Endothelial cell of umbilical vein (primary cell): ENCODE measurements at regions not wholly inside any gene's neighbourhood (a gene's known extent, or its start where the extent isn't known, plus 50 kb on each side); places are given as distances from the start of the nearest gene placed in this dataset.

Experiments used
- BruUV-seq: library from RNA; stranded (reverse); fragments of 400-500 nt; replicated peaks from 2 replicates; lab custom pipeline; 2021; lab: Mats Ljungman, UMichigan
- CTCF ChIA-PET: fragments of 300-600, 350-600 bp; sonication (Branson Sonifier 250); formaldehyde crosslinking; loops from one replicate; lab custom pipeline; 2021; ENCODE audit warnings: antibody characterized with exemption, inconsistent platforms; lab: Charles Lee
- POLR2A ChIA-PET: fragments of 300-600, 350-600 bp; sonication (Branson Sonifier 250); formaldehyde crosslinking; loops from one replicate; lab custom pipeline; 2021; ENCODE audit warnings: antibody characterized with exemption, inconsistent platforms; lab: Charles Lee
- DNase-seq: peaks from one replicate; pipeline ENCODE4 v3.0.0-alpha.2; 2011; ENCODE audit warnings: low read depth, low spot score
- FAIRE-seq: peaks from 2 replicates; lab custom pipeline; 2011; peaks lifted over from hg19 to GRCh38; lab: Jason Lieb, UNC
- H2AFZ ChIP-seq: 2 replicates; pipeline ENCODE4 v1.6.0; 2012; ENCODE audit warnings: low read depth, low read length, control low read depth, inconsistent platforms
- H3K27ac ChIP-seq: 2 replicates; pipeline ENCODE4 v1.5.1; 2011; ENCODE audit warnings: low read depth, mild to moderate bottlenecking, control low read depth, low read length, moderate library complexity; ENCODE audit not compliant: insufficient read depth
- H3K27me3 ChIP-seq, 2 experiments: 2 replicates each; pipeline versions ENCODE4 v1.6.0 to v1.6.1; 2011; ENCODE audit warnings: low read length in 2 of 2, mixed read lengths in 1 of 2; ENCODE audit not compliant: control insufficient read depth in 2 of 2, insufficient read depth in 2 of 2
- H3K36me3 ChIP-seq, 2 experiments: 2 replicates in 1 of 2; 3 replicates in 1 of 2; pipeline ENCODE4 v1.5.1; 2011; ENCODE audit warnings: low read length in 2 of 2, mild to moderate bottlenecking in 1 of 2, moderate library complexity in 1 of 2; ENCODE audit not compliant: control insufficient read depth in 2 of 2, insufficient read depth in 2 of 2; ENCODE audit errors: extremely low read depth in 1 of 2
- H3K4me1 ChIP-seq: 3 replicates; pipeline ENCODE4 v1.5.1; 2011; ENCODE audit warnings: mild to moderate bottlenecking, low read length; ENCODE audit not compliant: control insufficient read depth, insufficient read depth; ENCODE audit errors: extremely low read depth
- H3K4me2 ChIP-seq: 2 replicates; pipeline ENCODE4 v1.6.1; 2011; ENCODE audit warnings: low read length, control low read depth, mixed read lengths; ENCODE audit not compliant: insufficient read depth
- H3K4me3 ChIP-seq, 3 experiments: fragments of 200-600 bp in 1 of 3; sonication (generic), shearing (Covaris generic) in 1 of 3; replicated peaks in 1 of 3; 2 replicates each; pipeline ENCODE4 v1.5.1; 2011 to 2016; ENCODE audit warnings: control low read depth in 3 of 3, low read length in 3 of 3, mild to moderate bottlenecking in 2 of 3, inconsistent platforms in 1 of 3, low read depth in 1 of 3, moderate library complexity in 1 of 3; ENCODE audit not compliant: insufficient read depth in 1 of 3
- H3K79me2 ChIP-seq: 2 replicates; pipeline ENCODE4 v1.6.0; 2012; ENCODE audit warnings: low read length, inconsistent platforms; ENCODE audit not compliant: control insufficient read depth, insufficient read depth
- H3K9ac ChIP-seq: replicated peaks from 2 replicates; pipeline ENCODE3; 2011; ENCODE audit warnings: low read length, control low read depth; ENCODE audit not compliant: insufficient read depth; ENCODE audit errors: extremely low read depth
- H3K9me1 ChIP-seq: replicated peaks from 3 replicates; pipeline ENCODE4 v1.6.0; 2011; ENCODE audit warnings: mild to moderate bottlenecking, low read length; ENCODE audit not compliant: control insufficient read depth, insufficient read depth; ENCODE audit errors: extremely low read depth
- H3K9me3 ChIP-seq: replicated peaks from 2 replicates; pipeline ENCODE4 v1.5.1; 2012; ENCODE audit warnings: low read length, inconsistent platforms; ENCODE audit not compliant: control insufficient read depth, insufficient read depth
- H4K20me1 ChIP-seq: replicated peaks from 2 replicates; pipeline ENCODE3; 2011; ENCODE audit warnings: mild to moderate bottlenecking, low read length; ENCODE audit not compliant: control insufficient read depth, insufficient read depth; ENCODE audit errors: extremely low read depth
- EZH2 ChIP-seq: IDR thresholded peaks from 2 replicates; pipeline ENCODE4 v1.6.1; 2012; ENCODE audit warnings: borderline replicate concordance, low read depth, mild to moderate bottlenecking, moderate library complexity, low read length, inconsistent platforms; ENCODE audit not compliant: severe bottlenecking
- FOS ChIP-seq: IDR thresholded peaks from 2 replicates; pipeline ENCODE4 v1.6.1; 2011; ENCODE audit warnings: mild to moderate bottlenecking, low read length, moderate library complexity, borderline replicate concordance; ENCODE audit not compliant: insufficient read depth
- GATA2 ChIP-seq: IDR thresholded peaks from 2 replicates; pipeline ENCODE4 v1.7.0; 2011; ENCODE audit warnings: low read depth, mild to moderate bottlenecking, moderate library complexity, mixed read lengths, low read length; ENCODE audit not compliant: insufficient read length, insufficient read depth
- JUN ChIP-seq: IDR thresholded peaks from 2 replicates; pipeline ENCODE4 v1.6.1; 2011; ENCODE audit warnings: borderline replicate concordance, low read depth; ENCODE audit not compliant: insufficient read length, insufficient read depth
- MYC ChIP-seq: IDR thresholded peaks from one replicate; pipeline ENCODE4 v1.6.1; 2011; ENCODE audit warnings: mild to moderate bottlenecking, low read depth, low read length
- POLR2A ChIP-seq: IDR thresholded peaks from 2 replicates; pipeline ENCODE4 v1.6.1; 2012; ENCODE audit warnings: low read depth, mild to moderate bottlenecking, control low read depth, low read length
- POLR2AphosphoS5 ChIP-seq: IDR thresholded peaks from 2 replicates; pipeline ENCODE4 v1.6.1; 2012; ENCODE audit warnings: low read depth, mild to moderate bottlenecking, control low read depth, low read length, moderate library complexity; ENCODE audit not compliant: insufficient read depth
- dilution Hi-C: fragments of 300-500 bp; cut with MboI; formaldehyde crosslinking; loops from one replicate; pipeline ENCODE4 v1.15.0; 2019; ENCODE audit warnings: low sequenced_read_pairs; ENCODE audit not compliant: extremely low pct_ligation_motif_present
- intact Hi-C: fragments of 100-400 bp; cut with micrococcal nuclease; formaldehyde crosslinking; loops from one replicate; pipeline ENCODE4 v1.10.0; 2022
- TF ChIP-seq, protein P1 (sequence below), 2 donors: IDR thresholded peaks; 1 replicate in 1 of 2; 2 replicates in 1 of 2; pipeline ENCODE4 v1.5.1; 2011; ENCODE audit warnings: low read length in 2 of 2, mild to moderate bottlenecking in 2 of 2, moderate library complexity in 2 of 2, control low read depth in 1 of 2, inconsistent platforms in 1 of 2, low read depth in 1 of 2; ENCODE audit not compliant: insufficient read depth in 1 of 2; ENCODE audit errors: extremely low read depth in 1 of 2
- TF ChIP-seq, protein P2 (sequence below): IDR thresholded peaks from 2 replicates; pipeline ENCODE4 v1.6.1; 2011; ENCODE audit not compliant: insufficient read depth, insufficient read length

DNA sequence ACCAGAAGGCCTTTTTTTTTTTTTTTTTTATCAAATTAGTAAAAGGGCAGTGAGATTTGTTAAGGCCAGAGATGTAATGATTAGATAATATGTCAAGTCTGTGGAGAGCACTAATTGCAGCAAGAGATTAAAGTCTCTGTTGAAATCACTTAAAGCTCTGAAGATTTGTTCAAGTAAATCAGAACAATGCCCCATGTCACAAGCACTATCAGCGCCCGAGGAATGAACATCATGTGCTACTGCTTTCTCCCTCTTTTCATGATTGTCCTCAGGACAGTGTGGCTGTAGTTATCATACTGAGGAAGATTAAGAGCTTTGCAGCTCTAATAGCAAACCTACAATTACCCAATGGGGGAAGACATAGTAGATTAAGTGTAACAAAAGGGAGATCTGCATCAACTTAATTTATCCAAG is 71.1 kb downstream of the TDRD15 start:
- CTCF ChIA-PET = no interaction called here
- POLR2A ChIA-PET = interaction anchor here (0.7 kb wide), 1 partner anchor 1576 kb away, joined by 4 read pairs; no protein-coding TSS in a partner anchor

More for the DNA sequence above, 71.1 kb downstream of the TDRD15 start:
- FAIRE-seq = no peak
- Histone ChIP-seq H3K9ac (no peak overlapping the region), H3K36me3 (no peaks in the 10 kb centered on the region), H4K20me1 (no peaks in the 10 kb centered on the region), H3K9me1 (no peaks in the 10 kb centered on the region), H3K27ac (no peak overlapping the region), H3K4me1 (no peaks in the 10 kb centered on the region), H3K4me3 (no peak overlapping the region), H3K79me2 (no peaks in the 10 kb centered on the region), H3K4me2 (no peak overlapping the region), H2AFZ (no peak overlapping the region), H3K27me3 (no peaks in the 10 kb centered on the region), H3K9me3 (no peaks in the 10 kb centered on the region)
- no peak for DNase-seq
- intact Hi-C loops = no loop called here
- TF ChIP-seq FOS (no peak), MYC (no peak), POLR2A (no peak), EZH2 (no peak), JUN (no peak), GATA2 (no peak), POLR2AphosphoS5 (no peak)
- TF ChIP-seq, protein P1, sequence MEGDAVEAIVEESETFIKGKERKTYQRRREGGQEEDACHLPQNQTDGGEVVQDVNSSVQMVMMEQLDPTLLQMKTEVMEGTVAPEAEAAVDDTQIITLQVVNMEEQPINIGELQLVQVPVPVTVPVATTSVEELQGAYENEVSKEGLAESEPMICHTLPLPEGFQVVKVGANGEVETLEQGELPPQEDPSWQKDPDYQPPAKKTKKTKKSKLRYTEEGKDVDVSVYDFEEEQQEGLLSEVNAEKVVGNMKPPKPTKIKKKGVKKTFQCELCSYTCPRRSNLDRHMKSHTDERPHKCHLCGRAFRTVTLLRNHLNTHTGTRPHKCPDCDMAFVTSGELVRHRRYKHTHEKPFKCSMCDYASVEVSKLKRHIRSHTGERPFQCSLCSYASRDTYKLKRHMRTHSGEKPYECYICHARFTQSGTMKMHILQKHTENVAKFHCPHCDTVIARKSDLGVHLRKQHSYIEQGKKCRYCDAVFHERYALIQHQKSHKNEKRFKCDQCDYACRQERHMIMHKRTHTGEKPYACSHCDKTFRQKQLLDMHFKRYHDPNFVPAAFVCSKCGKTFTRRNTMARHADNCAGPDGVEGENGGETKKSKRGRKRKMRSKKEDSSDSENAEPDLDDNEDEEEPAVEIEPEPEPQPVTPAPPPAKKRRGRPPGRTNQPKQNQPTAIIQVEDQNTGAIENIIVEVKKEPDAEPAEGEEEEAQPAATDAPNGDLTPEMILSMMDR (IDR thresholded peaks at IDR 0.05; ENCODE audit: extremely low read depth in 1 of 2, insufficient read depth in 1 of 2, low read depth in 1 of 2, low read length in 2 of 2) = no peak
- TF ChIP-seq, protein P2, sequence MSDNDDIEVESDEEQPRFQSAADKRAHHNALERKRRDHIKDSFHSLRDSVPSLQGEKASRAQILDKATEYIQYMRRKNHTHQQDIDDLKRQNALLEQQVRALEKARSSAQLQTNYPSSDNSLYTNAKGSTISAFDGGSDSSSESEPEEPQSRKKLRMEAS = no peak
- no TSS peak for BruUV-seq
- dilution Hi-C loops = no loop called here
